ENCODE measurements at regions not wholly inside any gene's neighbourhood (a gene's known extent, or its start where the extent isn't known, plus 50 kb on each side); places are given as distances from the start of the nearest gene placed in this dataset.

- TF ChIP-seq CTCF (conservative IDR thresholded peaks at IDR 0.05; ENCODE audit: low read length) (no peak), EZH2phosphoT487 (IDR thresholded peaks at IDR 0.05; ENCODE audit: borderline replicate concordance, low read depth, low read length) (no peak)
These were observed 653.4 kb upstream of the LRRC4C start for GRCh38 chr11:42112866-42113265.

All from OCI-LY7 (cell line).